HG03520 (cell line): ENCODE measurements at regions not wholly inside any gene's neighbourhood (a gene's known extent, or its start where the extent isn't known, plus 50 kb on each side); places are given as distances from the start of the nearest gene placed in this dataset.

ENCODE experiments used
- ATAC-seq: cut with Tn5 transposase; IDR thresholded peaks from one replicate; pipeline ENCODE4 v1.9.1; 2021; ENCODE audit warnings: mild to moderate bottlenecking, moderate library complexity; ENCODE audit not compliant: unreplicated experiment

- ATAC-seq, result peak; percentile 86
Observed at GRCh38 chr11:95556342-95557163, 233.0 kb downstream of the FAM76B start.

GRCh38 chr11:95556011-95556341 is 233.6 kb downstream of the FAM76B start:
- ATAC-seq, result no peak

GRCh38 chr11:95554911-95555310 is 234.7 kb downstream of the FAM76B start:
- ATAC-seq, result no peak

GRCh38 chr11:95549301-95549700 is 240.3 kb downstream of the FAM76B start:
- no peak for ATAC-seq

GRCh38 chr11:95548416-95548815 is 241.2 kb downstream of the FAM76B start:
- ATAC-seq, result no peak

- no peak for ATAC-seq
Observed at GRCh38 chr11:95547976-95548375, 241.6 kb downstream of the FAM76B start.

- no peak for ATAC-seq
Observed at GRCh38 chr11:95547186-95547585, 242.4 kb downstream of the FAM76B start.

- ATAC-seq, result no peak
Observed at GRCh38 chr11:95545116-95545875, 244.3 kb downstream of the FAM76B start.

- no peak for ATAC-seq
Observed at GRCh38 chr11:95544095-95544856, 245.3 kb downstream of the FAM76B start.

GRCh38 chr11:95542868-95543551 is 246.6 kb downstream of the FAM76B start:
- ATAC-seq, result no peak

GRCh38 chr11:95541715-95542114 is 247.9 kb downstream of the FAM76B start:
- ATAC-seq, result no peak

- no peak for ATAC-seq
Observed at GRCh38 chr11:95536047-95536690, 253.4 kb downstream of the FAM76B start.

- no peak for ATAC-seq
Observed at GRCh38 chr11:95534809-95535208, 254.8 kb downstream of the FAM76B start.

GRCh38 chr11:95534226-95534625 is 255.4 kb downstream of the FAM76B start:
- no peak for ATAC-seq

- ATAC-seq, result no peak
Observed at GRCh38 chr11:95531116-95531515, 258.5 kb downstream of the FAM76B start.

GRCh38 chr11:95524314-95525036 is 265.1 kb downstream of the FAM76B start:
- ATAC-seq, result no peak

GRCh38 chr11:95522874-95523273 is 266.7 kb downstream of the FAM76B start:
- ATAC-seq, result no peak

- ATAC-seq, result no peak
Observed at GRCh38 chr11:95521862-95522261, 267.7 kb downstream of the FAM76B start.

GRCh38 chr11:95521133-95521542 is 268.4 kb downstream of the FAM76B start:
- ATAC-seq, result no peak
